Hepatocyte (in vitro differentiated cells): ENCODE measurements at regions not wholly inside any gene's neighbourhood (a gene's known extent, or its start where the extent isn't known, plus 50 kb on each side); places are given as distances from the start of the nearest gene placed in this dataset.
"Not testable (repeated sequence)": the region's sequence is repeated elsewhere in the genome, so short reads cannot be mapped to it uniquely, and the experiment has no call there.

Experiments
- CTCF ChIP-seq: fragments of 200-600 bp; sonication (generic); IDR thresholded peaks from 2 replicates; pipeline ENCODE4 v1.5.1; 2016; ENCODE audit warnings: antibody characterized with exemption, mild to moderate bottlenecking; ENCODE audit not compliant: poor library complexity
- EZH2 ChIP-seq: fragments of 200-600 bp; sonication (generic); IDR thresholded peaks from 2 replicates; pipeline ENCODE4 v1.6.1; 2016; ENCODE audit warnings: antibody characterized with exemption, mild to moderate bottlenecking, borderline replicate concordance
- EZH2phosphoT487 ChIP-seq: fragments of 200-600 bp; sonication (generic); IDR thresholded peaks from one replicate; pipeline ENCODE4 v1.6.1; 2018; ENCODE audit warnings: antibody characterized with exemption, mild to moderate bottlenecking, low read depth, moderate library complexity; ENCODE audit not compliant: unreplicated experiment, severe bottlenecking

GRCh38 chr15:20277451-20277850 is 264.1 kb downstream of the GOLGA6L6 start:
- TF ChIP-seq CTCF, EZH2, EZH2phosphoT487: not testable (repeated sequence)
